ENCODE measurements at regions not wholly inside any gene's neighbourhood (a gene's known extent, or its start where the extent isn't known, plus 50 kb on each side); places are given as distances from the start of the nearest gene placed in this dataset.

GRCh38 chr13:70938462-70938861 lies 830.2 kb upstream of the KLHL1 start:
- TF ChIP-seq PBX3 (IDR thresholded peaks at IDR 0.05) (no peak), FOSB (CRISPR knock-in tag; IDR thresholded peaks at IDR 0.05) (no peak), CTCF (IDR thresholded peaks at IDR 0.05) (no peak), RFX5 (IDR thresholded peaks at IDR 0.05) (no peak), TP53 (CRISPR knock-in tag; IDR thresholded peaks at IDR 0.05) (no peak), PHF8 (IDR thresholded peaks at IDR 0.05; ENCODE audit: borderline replicate concordance, low read depth) (no peak), CHD4 (IDR thresholded peaks at IDR 0.05; ENCODE audit: borderline replicate concordance) (no peak), HOXA7 (CRISPR knock-in tag; IDR thresholded peaks at IDR 0.05) (no peak), EP300 (IDR thresholded peaks at IDR 0.05) (no peak), POLR2AphosphoS2 (conservative IDR thresholded peaks at IDR 0.05; ENCODE audit: low read length) (no peak), MAX (IDR thresholded peaks at IDR 0.05) (no peak), JUN (IDR thresholded peaks at IDR 0.05) (no peak), EHMT2 (IDR thresholded peaks at IDR 0.05; ENCODE audit: low read depth) (no peak)
